H1 (cell line): ENCODE measurements at regions not wholly inside any gene's neighbourhood (a gene's known extent, or its start where the extent isn't known, plus 50 kb on each side); places are given as distances from the start of the nearest gene placed in this dataset.

Experiments used
- JUN ChIP-seq: IDR thresholded peaks from 2 replicates; pipeline ENCODE4 v1.6.1; 2011; ENCODE audit warnings: low read depth, mild to moderate bottlenecking, improper control_type of control experiment, low read length
- POLR2A ChIP-seq, 2 experiments: IDR thresholded peaks; 1 replicate in 1 of 2; 2 replicates in 1 of 2; pipeline ENCODE4 v1.6.1; 2011; ENCODE audit warnings: low read depth in 2 of 2, low read length in 2 of 2, mild to moderate bottlenecking in 2 of 2; ENCODE audit errors: control extremely low read depth in 1 of 2
- ZNF274 ChIP-seq: IDR thresholded peaks from 2 replicates; pipeline ENCODE4 v1.7.0; 2012; ENCODE audit warnings: low read length, borderline replicate concordance; ENCODE audit errors: extremely low read depth

DNA sequence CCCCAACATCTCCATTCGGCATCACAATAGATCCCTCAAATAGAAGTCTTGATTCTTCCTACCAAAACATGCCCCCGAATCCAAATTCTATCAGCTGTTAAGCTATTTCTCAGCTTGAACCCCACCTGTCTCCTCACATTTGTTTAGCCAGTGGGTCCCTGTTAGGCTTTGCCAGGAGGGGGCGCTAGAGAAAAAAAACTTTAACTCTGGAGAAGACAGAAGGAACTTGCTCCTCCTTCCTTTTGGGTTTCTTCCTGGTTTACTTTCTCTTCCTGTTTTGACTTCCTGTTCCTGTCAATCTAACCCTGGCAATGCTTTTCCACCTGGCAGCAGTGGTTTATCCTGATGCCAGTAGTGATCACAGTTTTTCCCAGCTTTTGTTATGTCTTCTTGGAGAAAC is 95.6 kb upstream of the KCNK1 start (continued):
- TF ChIP-seq JUN = no peak
- TF ChIP-seq POLR2A (IDR thresholded peaks at IDR 0.05; ENCODE audit: control extremely low read depth in 1 of 2, low read depth in 2 of 2, low read length in 2 of 2) = no peak
- TF ChIP-seq ZNF274 = no peak
- TF ChIP-seq, all 59 proteins: peak for 3
